H1 (cell line): ENCODE measurements at regions not wholly inside any gene's neighbourhood (a gene's known extent, or its start where the extent isn't known, plus 50 kb on each side); places are given as distances from the start of the nearest gene placed in this dataset.

Source experiments
- EP300 ChIP-seq, 2 experiments: IDR thresholded peaks; 1 replicate in 1 of 2; 2 replicates in 1 of 2; pipeline ENCODE4 v1.6.1; 2011 to 2012; ENCODE audit warnings: low read depth in 2 of 2, low read length in 2 of 2, mild to moderate bottlenecking in 2 of 2, borderline replicate concordance in 1 of 2, inconsistent platforms in 1 of 2, moderate library complexity in 1 of 2
- RAD21 ChIP-seq, 2 experiments: IDR thresholded peaks in 1 of 2; conservative IDR thresholded peaks in 1 of 2; 2 replicates each; pipeline ENCODE4 v1.6.1; 2011; ENCODE audit warnings: low read depth in 2 of 2, low read length in 2 of 2, improper control_type of control experiment in 1 of 2, inconsistent platforms in 1 of 2, mild to moderate bottlenecking in 1 of 2, moderate library complexity in 1 of 2

DNA sequence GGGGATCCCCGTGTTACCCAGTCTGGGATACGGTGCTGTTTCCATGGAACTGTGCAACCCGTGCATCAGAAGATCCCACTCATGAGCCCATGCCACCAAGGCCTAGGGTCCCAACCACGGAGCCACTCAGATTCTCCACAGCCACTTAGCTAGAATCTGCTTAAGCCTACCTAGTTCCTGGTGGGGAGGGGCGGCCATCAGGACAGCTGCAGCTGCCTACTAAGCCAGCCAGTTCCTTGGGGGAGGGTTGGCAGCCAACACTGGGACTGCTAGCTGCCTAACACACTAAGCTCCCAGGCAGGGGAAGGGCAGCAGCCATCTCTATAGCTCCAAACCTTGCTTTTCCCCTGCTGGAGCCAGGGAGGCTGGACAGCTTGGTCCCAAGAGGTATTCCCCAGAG lies 549.2 kb upstream of the BRINP3 start (continued):
- no peak for TF ChIP-seq RAD21 (IDR thresholded peaks at IDR 0.05 in 1 of 2, conservative IDR thresholded peaks at IDR 0.05 in 1 of 2; ENCODE audit: low read depth in 2 of 2, low read length in 2 of 2)
- TF ChIP-seq EP300 (IDR thresholded peaks at IDR 0.05; ENCODE audit: borderline replicate concordance in 1 of 2, low read depth in 2 of 2, low read length in 2 of 2) = no peak
